Caki2 (cell line): ENCODE measurements at regions not wholly inside any gene's neighbourhood (a gene's known extent, or its start where the extent isn't known, plus 50 kb on each side); places are given as distances from the start of the nearest gene placed in this dataset.
"Not testable (repeated sequence)": the region's sequence is repeated elsewhere in the genome, so short reads cannot be mapped to it uniquely, and the experiment has no call there.

ENCODE experiments used
- DNase-seq: peaks from one replicate; pipeline ENCODE4 v3.0.0-alpha.2; 2015; ENCODE audit warnings: low read depth
- in situ Hi-C: cut with HindIII; loops from 2 replicates; pipeline ENCODE4 v1.10.0; 2016; ENCODE audit warnings: low sequenced_read_pairs, low pct_unique_long_range_greater_than_20kb, mixed read lengths

GRCh38 chr20:1845163-1845523, 50.1 kb upstream of the SIRPA start:
- in situ Hi-C loops, result no loop called here
- DNase-seq, result no peak

- DNase-seq, result no peak
- in situ Hi-C loops, result no loop called here
Measured at GRCh38 chr20:1844325-1845162, 50.7 kb upstream of the SIRPA start.

DNA sequence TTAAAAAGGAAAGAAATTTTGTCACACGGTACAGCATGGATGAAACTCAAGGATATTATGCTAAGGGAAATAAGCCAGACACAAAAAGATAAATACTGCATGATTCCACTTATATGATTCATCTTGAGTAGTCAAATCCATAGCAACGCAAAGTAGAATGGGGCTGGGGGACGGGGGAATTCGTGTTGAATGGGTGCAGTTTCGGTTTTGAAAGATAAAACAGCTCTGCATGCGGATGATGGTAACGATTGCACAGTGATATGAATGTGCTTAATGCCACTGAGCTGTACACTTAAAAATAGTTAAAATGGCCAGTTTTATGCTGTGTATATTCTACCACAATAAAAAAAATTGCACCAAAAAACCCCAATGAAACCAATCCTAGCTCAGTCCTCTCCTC, 52.9 kb upstream of the SIRPA start:
- DNase-seq, result no peak
- in situ Hi-C loops, result no loop called here

GRCh38 chr20:1841554-1842140, 53.6 kb upstream of the SIRPA start:
- in situ Hi-C loops, result no loop called here
- DNase-seq, result no peak

GRCh38 chr20:1840817-1841553, 54.2 kb upstream of the SIRPA start:
- no peak for DNase-seq
- in situ Hi-C loops, result no loop called here

DNA sequence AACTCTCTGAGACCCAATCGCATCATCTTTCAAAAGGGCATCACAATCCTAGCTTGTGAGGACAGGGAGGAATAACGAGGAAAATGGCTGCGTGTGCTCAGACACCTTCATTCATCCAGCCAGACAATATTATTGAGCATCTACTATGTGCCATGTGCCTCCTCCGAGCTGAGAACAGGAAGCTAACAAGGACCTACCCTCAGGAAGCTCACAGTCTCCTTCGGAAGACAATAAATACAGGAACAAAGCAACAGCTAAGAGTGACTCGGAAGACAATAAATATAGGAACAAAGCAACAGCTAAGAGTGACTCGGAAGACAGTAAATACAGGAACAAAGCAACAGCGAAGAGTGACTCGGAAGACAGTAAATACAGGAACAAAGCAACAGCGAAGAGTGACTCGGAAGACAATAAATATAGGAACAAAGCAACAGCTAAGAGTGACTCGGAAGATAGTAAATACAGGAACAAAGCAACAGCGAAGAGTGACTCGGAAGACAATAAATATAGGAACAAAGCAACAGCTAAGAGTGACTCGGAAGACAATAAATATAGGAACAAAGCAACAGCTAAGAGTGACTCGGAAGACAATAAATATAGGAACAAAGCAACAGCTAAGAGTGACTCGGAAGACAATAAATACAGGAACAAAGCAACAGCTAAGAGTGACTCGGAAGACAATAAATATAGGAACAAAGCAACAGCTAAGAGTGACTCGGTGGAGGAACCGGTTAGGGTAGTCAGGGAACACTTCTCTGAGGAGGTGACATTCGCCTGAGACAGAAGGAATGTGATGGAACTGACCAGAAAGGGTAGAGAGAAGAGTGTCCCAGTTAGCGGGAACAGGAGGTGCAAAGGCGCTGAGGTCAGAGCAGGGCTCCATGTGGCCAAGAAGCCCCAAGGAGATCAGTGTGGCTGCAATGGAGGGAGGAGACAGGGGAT, 55.6 kb upstream of the SIRPA start:
- in situ Hi-C loops, DNase-seq: not testable (repeated sequence)

DNA sequence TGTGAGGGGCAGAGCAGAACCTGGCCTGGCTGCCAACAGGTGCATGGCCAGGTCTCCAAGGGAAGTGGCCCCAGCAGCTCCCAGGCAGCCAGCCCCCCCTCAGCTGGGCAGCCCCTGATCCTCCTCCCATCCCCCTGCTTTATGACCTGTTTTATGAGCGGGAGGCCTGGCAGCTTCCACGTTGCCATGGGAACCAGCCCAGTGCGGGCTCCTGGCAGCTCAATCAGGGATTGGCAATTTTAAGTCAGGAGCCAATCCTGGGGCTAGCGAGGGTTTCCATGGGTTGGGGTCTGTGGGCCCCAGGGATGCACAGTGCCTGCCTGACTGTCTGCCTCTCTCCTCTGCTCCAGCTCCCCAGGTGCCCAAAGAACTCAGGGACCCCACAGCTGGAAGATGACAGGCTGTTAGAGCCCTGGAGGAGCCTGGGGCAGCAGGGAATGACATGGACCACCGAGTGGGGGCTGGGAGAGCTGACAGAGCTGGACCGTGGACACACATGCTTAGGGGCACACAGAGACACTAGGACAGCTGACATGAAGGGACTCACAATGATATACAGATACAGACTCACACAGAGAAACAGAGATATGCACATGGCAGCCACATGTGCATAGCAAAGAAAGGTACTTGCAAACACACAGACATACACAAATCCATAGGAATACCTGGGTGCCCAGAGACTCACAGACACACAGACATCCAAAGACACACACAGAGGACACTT, 56.5 kb upstream of the SIRPA start:
- in situ Hi-C loops, result no loop called here

DNA sequence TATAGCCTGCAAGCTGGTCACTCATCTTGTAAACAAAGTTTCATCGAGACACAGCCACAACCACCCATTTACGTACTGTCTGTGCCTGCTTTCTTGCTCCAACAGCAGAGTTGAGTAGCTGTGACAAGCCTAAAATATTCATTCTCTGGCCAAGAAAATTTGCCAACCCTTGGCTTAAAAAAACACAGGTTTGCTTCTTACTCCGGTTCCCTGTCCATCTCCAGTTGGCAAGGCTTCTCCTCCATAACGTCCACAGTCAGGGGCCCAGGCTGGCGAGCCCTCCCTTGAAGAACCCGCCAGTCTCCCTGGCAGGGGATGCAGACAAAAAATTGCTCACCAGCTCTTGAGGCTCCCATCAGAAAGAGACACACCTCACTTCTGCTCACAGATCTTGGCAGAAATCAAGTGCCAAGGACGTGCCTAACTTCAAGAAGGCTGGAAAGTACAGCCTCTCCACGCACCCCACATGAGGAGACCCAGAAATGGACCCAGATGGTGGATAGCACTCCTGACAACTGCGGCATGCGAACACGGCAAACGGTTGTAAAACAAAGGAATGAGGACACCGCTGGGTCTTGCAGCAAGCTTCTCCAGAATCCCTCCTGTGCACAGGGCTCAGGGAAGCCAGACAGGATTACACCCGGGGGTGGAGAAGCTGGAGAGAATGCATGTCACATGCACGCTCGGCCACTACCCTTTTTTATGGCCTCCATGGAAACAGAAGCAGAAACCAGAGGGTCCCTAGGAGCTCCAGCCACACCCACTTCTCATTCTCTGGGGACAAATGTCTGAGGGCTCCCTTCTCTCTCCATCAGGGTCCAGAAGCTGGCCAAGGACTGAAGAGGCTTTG, 59.8 kb upstream of the SIRPA start:
- in situ Hi-C loops, result no loop called here
- DNase-seq, result no peak

More for the DNA sequence above, 56.5 kb upstream of the SIRPA start:
- DNase-seq, result no peak

DNA sequence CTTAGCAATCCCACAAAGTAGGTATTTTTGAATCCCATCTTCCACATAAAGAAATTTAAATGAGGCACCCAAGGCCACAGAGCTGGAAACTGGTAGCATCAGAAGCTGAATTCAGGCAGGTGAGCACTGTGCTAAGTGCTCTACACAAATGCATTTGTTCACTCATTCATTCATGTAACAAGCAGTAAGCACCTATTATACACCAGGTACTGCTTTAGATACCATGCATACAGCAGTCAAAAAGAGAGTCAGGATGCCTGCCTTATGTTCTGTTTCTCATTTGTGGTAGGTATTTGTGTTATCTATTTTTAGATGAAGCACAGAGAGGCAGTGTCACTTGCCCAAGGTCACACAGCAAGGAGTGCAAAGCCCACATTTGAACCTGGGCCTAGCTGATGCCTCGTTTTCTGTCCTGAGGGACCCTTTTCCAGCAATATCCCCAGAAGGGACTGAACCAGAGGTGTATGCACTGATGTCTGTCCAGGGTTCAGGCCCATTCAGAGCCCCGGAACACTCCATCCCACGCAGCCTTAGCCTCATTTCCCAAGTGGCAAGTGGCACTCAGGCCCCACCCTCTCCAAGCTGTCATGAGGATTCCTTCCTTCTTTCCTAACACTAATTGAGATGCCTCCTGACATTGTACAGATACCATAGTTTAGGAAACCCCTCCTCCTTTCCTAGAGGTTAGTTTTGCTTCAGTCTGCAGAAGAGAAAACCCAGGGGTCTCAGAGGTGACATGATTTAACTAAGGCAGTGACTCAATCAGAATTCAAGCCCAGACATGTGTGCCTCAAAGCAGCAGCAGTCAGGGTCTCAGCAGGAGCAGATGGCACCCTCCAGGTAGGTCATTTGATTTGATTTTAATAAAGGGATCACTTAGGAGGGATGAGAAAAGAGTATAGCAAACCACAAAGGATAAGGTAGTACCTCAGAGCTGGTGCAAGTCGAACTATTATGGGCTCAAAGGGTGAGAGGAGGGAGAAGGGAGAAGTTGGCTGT, 61.2 kb upstream of the SIRPA start:
- DNase-seq, result no peak
- in situ Hi-C loops, result no loop called here

DNA sequence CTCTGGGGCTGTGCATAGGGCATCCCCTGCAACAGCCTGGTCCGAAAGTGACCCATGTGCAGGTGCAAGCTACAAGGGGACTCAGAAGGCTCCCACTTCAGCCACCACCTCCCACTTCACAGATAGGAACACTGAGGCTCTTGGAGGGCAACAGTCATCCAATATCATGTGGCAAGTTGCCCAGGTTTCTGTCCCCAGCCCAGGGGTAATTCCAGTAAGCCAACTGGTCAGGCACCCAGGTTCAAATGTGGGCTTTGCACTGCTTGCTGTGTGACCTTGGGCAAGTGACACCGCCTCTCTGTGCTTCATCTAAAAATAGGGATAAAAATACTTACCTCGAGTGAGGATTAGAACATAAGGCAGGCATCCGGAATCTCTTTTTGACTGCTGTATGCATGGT, 62.0 kb upstream of the SIRPA start:
- in situ Hi-C loops, result no loop called here

GRCh38 chr20:1832634-1833033, 62.6 kb upstream of the SIRPA start:
- DNase-seq, result no peak
- in situ Hi-C loops, result no loop called here

More for the DNA sequence above, 62.0 kb upstream of the SIRPA start:
- DNase-seq, result no peak

DNA sequence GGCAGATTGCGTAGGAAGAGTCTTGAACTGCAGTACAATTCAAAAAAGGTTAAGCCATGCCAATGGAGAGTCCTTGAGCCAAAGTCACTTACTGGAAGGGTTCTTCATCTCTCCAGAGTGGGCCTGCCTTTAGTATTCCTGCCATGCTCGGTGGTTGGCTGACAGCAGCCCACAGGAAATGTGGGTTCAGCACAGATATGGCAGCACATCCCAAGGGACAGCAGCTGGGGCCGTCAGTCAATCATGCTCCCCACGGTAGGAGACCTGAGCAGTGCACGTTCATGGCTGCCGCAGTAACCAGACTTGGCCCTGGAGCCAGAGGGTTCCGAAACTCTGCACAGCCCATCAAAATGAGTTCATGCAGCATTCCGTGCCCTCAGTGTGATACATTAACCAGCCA, 63.6 kb upstream of the SIRPA start:
- in situ Hi-C loops, result no loop called here
- no peak for DNase-seq

GRCh38 chr20:1831096-1831495, 64.1 kb upstream of the SIRPA start:
- in situ Hi-C loops, result no loop called here
- DNase-seq, result no peak

DNA sequence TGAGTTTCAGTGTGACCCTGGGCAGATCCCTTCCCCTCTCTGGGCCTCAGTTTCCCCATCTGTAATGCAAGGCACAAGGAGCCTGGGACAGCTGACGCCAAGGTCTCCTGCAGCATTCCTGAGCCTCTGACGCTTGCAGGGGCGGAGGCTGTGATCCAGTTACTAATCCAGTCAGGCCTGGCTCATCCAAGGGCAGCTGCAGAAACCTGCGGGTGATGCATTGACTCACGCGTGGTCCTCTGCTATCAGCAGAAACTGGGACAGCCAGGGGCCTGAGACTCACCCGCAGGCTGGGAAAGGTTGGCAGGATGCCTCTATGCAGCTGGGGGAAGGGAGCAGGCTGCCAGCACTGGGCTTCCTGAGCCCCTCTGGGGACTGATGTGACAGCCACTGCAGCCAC, 65.0 kb upstream of the SIRPA start:
- in situ Hi-C loops, result no loop called here

DNA sequence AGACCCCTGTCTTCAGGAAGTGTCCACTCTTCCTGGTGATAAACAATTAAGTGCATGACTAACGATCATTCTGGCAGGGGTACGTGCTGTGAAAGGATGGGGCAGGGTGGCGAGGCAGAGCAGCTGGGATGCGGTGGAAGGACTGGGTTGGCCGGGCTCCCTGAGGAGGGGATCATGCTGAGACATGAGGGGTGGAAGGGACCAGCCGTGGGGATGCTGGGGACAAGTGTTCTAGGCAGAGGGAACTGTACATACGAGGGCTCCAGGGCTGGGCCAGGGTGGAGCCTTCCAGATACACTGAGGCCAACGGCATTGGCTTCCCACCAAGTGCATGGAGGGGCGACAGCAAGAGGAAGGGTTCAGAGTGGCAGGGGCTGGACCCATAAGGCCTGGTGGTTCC, 65.7 kb upstream of the SIRPA start:
- in situ Hi-C loops, result no loop called here
- DNase-seq, result no peak

More for the DNA sequence above, 65.0 kb upstream of the SIRPA start:
- DNase-seq, result peak; percentile 54

DNA sequence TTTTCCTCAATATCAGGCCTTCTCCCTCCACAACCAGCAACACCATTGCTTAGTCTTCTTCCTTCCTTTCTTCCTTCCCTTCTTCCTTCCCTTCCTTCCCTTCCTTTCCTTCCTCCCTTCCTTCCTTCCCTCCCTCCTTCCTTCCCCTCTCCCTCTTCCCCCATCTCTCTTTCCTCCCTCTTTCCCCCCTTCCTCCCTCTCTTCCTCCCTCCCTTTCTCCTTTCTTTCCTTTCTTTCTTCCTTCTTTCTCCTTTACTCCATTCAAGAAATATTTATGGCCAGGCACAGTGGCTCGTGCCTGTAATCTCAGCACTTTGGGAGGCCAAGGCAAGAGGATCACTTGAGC, 66.4 kb upstream of the SIRPA start:
- in situ Hi-C loops, result no loop called here
- DNase-seq, result no peak
